MM.1S (cell line): ENCODE measurements at regions not wholly inside any gene's neighbourhood (a gene's known extent, or its start where the extent isn't known, plus 50 kb on each side); places are given as distances from the start of the nearest gene placed in this dataset.

Source experiments
- CTCF ChIP-seq: fragments of 300-600 bp; sonication (generic); IDR thresholded peaks from 2 replicates; pipeline ENCODE4 v1.5.1; 2016; ENCODE audit warnings: antibody characterized with exemption, low read length, mixed read lengths
- EZH2 ChIP-seq: fragments of 300-600 bp; sonication (generic); optimal IDR thresholded peaks from 2 replicates; pipeline ENCODE3; 2017; ENCODE audit warnings: low read depth, mild to moderate bottlenecking, antibody characterized with exemption, low read length, mixed read lengths
- EZH2phosphoT487 ChIP-seq: fragments of 300-600 bp; sonication (generic); IDR thresholded peaks from 2 replicates; pipeline ENCODE4 v1.6.1; 2018; ENCODE audit warnings: antibody characterized with exemption, low read length

- no peak for TF ChIP-seq EZH2
- TF ChIP-seq CTCF, result no peak
- TF ChIP-seq EZH2phosphoT487, result no peak
Observed at GRCh38 chr5:124185716-124186115, 560.7 kb downstream of the ZNF608 start.
